Right lobe of liver (tissue), 4 donors: ENCODE measurements at regions not wholly inside any gene's neighbourhood (a gene's known extent, or its start where the extent isn't known, plus 50 kb on each side); places are given as distances from the start of the nearest gene placed in this dataset.

Experiments used
- POLR2A ChIP-seq: fragments of 450-650 bp; IDR thresholded peaks from one replicate; pipeline ENCODE4 v1.6.1; 2017; ENCODE audit warnings: antibody characterized with exemption, mild to moderate bottlenecking
- TF ChIP-seq, protein P1 (sequence below), 4 donors: fragments of 200-600 bp in 3 of 4; fragments of 450-650 bp in 1 of 4; IDR thresholded peaks; one replicate each; pipeline versions ENCODE4 v1.5.1 to v1.8.0; 2016 to 2022; ENCODE audit warnings: antibody characterized with exemption in 4 of 4, mild to moderate bottlenecking in 2 of 4
- donor health status: DM: no; HTN: no; CAD: no.
- donor health status: DM: no; HTN: no; CAD: no.
- donor health status: DM: no; HTN: yes; CAD: no.

DNA sequence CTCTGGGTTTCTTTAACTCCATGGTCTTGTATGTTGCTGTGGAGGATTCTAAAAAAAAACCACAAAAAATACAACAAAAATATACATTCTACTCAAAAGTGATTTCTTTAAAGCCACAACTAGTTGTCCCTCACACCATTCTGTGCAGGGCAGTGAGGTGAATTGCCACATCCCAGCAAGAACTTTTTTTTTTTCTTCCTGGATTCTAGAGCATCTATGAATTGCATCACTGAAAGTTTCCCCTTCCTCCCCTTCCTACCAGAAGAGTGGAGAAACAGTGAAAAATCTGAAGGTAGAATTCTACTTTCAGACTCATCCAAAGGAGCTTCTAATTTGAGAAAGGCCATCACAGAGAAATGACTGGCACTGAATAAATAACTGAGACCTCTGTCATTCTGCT is 395.3 kb downstream of the AEBP2 start:
- TF ChIP-seq, protein P1, sequence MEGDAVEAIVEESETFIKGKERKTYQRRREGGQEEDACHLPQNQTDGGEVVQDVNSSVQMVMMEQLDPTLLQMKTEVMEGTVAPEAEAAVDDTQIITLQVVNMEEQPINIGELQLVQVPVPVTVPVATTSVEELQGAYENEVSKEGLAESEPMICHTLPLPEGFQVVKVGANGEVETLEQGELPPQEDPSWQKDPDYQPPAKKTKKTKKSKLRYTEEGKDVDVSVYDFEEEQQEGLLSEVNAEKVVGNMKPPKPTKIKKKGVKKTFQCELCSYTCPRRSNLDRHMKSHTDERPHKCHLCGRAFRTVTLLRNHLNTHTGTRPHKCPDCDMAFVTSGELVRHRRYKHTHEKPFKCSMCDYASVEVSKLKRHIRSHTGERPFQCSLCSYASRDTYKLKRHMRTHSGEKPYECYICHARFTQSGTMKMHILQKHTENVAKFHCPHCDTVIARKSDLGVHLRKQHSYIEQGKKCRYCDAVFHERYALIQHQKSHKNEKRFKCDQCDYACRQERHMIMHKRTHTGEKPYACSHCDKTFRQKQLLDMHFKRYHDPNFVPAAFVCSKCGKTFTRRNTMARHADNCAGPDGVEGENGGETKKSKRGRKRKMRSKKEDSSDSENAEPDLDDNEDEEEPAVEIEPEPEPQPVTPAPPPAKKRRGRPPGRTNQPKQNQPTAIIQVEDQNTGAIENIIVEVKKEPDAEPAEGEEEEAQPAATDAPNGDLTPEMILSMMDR (IDR thresholded peaks at IDR 0.05): no peak
- TF ChIP-seq POLR2A: no peak
